ENCODE measurements at regions not wholly inside any gene's neighbourhood (a gene's known extent, or its start where the extent isn't known, plus 50 kb on each side); places are given as distances from the start of the nearest gene placed in this dataset.

DNA sequence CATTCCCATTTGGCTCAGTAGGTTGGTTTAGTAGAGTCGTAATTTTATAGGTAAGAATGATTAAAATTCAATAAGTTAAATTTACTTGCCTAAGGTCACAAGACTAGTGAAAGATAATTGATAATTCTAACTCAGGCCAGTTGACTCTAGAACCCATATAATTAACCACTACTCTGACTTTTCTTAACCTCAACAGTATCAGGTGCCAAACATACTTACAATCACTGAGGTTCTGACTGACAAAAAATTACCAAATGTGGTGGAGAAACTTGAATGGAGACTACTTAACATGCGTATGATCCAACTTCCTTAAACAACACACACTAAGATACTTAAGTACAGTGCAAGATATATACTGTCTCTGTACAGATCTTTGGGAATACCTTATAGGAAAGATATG lies 667.3 kb upstream of the SORCS1 start:
- Mint-ChIP-seq H3K9me3 (peaks cover 10% of the 10 kb centered on the region), H3K27me3 (no peaks in the 10 kb centered on the region), H3K4me1 (ENCODE audit: low read depth) (no peaks in the 10 kb centered on the region), H3K27ac (no peak overlapping the region), H3K36me3 (ENCODE audit: low read depth) (no peaks in the 10 kb centered on the region), H3K4me3 (no peak overlapping the region)
- DNase-seq: no peak

- Mint-ChIP-seq H3K4me3 (no peak overlapping the region), H3K27me3 (no peaks in the 10 kb centered on the region), H3K4me1 (ENCODE audit: low read depth) (no peaks in the 10 kb centered on the region), H3K36me3 (ENCODE audit: low read depth) (no peaks in the 10 kb centered on the region), H3K27ac (no peak overlapping the region), H3K9me3 (peaks cover 10% of the 10 kb centered on the region)
- DNase-seq: no peak
Measured at GRCh38 chr10:107829161-107829560, 664.7 kb upstream of the SORCS1 start.

GRCh38 chr10:107826171-107826570 lies 661.7 kb upstream of the SORCS1 start:
- DNase-seq: no peak
- Mint-ChIP-seq H3K4me1 (ENCODE audit: low read depth) (no peaks in the 10 kb centered on the region), H3K36me3 (ENCODE audit: low read depth) (no peaks in the 10 kb centered on the region), H3K27ac (no peak overlapping the region), H3K9me3 (peaks cover 10% of the 10 kb centered on the region), H3K4me3 (no peak overlapping the region), H3K27me3 (no peaks in the 10 kb centered on the region)

DNA sequence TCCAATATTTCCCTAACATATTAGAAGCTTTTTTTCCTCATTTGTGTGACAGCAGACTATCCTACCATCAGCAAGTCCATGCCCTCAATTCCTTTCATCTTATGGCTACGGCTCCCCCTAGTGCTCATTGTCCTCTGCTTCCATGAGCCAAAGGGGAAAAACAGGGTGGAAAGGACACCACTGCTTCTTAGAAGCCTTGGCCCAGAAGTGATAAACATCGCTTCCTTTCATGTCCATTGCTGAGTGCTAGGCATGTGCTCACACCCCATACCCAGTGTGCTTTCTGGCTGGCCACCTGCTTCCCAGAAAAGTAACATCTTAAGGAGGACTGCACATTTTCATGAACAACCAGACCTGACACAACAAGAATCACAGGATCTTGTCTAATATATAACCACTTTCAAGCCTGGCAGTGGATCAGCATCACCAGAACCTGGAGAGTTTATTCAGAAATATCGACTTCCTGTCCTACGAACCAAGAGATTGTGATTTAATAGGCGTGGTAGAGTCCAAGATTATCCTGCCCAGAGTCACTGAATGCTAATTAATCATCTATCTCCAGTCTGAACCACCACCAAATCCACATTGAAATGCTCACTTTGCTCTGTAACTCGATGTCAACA lies 650.5 kb upstream of the SORCS1 start:
- Mint-ChIP-seq H3K27ac (no peak overlapping the region), H3K9me3 (peaks cover 17% of the 10 kb centered on the region), H3K27me3 (no peaks in the 10 kb centered on the region), H3K36me3 (ENCODE audit: low read depth) (no peaks in the 10 kb centered on the region), H3K4me3 (no peak overlapping the region), H3K4me1 (ENCODE audit: low read depth) (no peaks in the 10 kb centered on the region)
- no peak for DNase-seq

GRCh38 chr10:107813451-107814162 lies 649.1 kb upstream of the SORCS1 start:
- H3K4me1 Mint-ChIP-seq (ENCODE audit: low read depth): no peaks in the 10 kb centered on the region
- no peaks in the 10 kb centered on the region for H3K36me3 Mint-ChIP-seq (ENCODE audit: low read depth)
- no peak overlapping the region for H3K27ac Mint-ChIP-seq
- no peak for DNase-seq
- no peaks in the 10 kb centered on the region for H3K27me3 Mint-ChIP-seq
- no peak overlapping the region for H3K4me3 Mint-ChIP-seq
- peaks cover 13% of the 10 kb centered on the region for H3K9me3 Mint-ChIP-seq

- Mint-ChIP-seq H3K36me3 (ENCODE audit: low read depth) (no peaks in the 10 kb centered on the region), H3K4me3 (no peak overlapping the region), H3K27ac (no peak overlapping the region), H3K9me3 (peaks cover 17% of the 10 kb centered on the region), H3K4me1 (ENCODE audit: low read depth) (no peaks in the 10 kb centered on the region), H3K27me3 (no peaks in the 10 kb centered on the region)
- DNase-seq: no peak
Measured at GRCh38 chr10:107809889-107810288, 645.4 kb upstream of the SORCS1 start.

DNA sequence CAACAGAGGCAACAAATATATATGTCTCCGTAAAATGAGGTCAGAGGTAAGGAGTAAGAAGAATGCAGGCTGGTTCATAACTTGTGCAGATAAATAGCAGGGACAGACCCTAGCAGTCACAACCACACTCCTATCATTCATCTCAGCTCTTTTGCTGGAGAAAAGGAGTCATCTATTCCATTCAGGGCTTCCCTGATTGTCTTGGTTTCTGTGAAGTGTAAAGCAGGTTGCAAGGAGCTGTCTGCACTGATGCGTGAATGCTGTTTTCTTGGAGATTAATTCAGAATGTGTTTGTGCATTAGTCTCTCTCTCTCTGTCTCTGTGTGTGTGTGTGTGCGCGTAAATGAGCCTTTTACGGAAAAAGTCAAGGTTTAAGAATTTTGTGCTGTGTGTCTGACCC lies 643.3 kb upstream of the SORCS1 start:
- no peak for DNase-seq
- Mint-ChIP-seq H3K4me3 (no peak overlapping the region), H3K27me3 (no peaks in the 10 kb centered on the region), H3K36me3 (ENCODE audit: low read depth) (no peaks in the 10 kb centered on the region), H3K4me1 (ENCODE audit: low read depth) (no peaks in the 10 kb centered on the region), H3K9me3 (peaks cover 10% of the 10 kb centered on the region), H3K27ac (no peak overlapping the region)

GRCh38 chr10:107806026-107806425 lies 641.5 kb upstream of the SORCS1 start:
- Mint-ChIP-seq H3K4me1 (ENCODE audit: low read depth) (no peaks in the 10 kb centered on the region), H3K27me3 (no peaks in the 10 kb centered on the region), H3K27ac (no peak overlapping the region), H3K36me3 (ENCODE audit: low read depth) (no peaks in the 10 kb centered on the region), H3K4me3 (no peak overlapping the region), H3K9me3 (peaks cover 12% of the 10 kb centered on the region)
- DNase-seq: no peak

- Mint-ChIP-seq H3K4me1 (ENCODE audit: low read depth) (no peaks in the 10 kb centered on the region), H3K27me3 (no peaks in the 10 kb centered on the region), H3K36me3 (ENCODE audit: low read depth) (no peaks in the 10 kb centered on the region), H3K27ac (no peak overlapping the region), H3K9me3 (peaks cover 12% of the 10 kb centered on the region), H3K4me3 (no peak overlapping the region)
- no peak for DNase-seq
Measured at GRCh38 chr10:107803546-107803945, 639.0 kb upstream of the SORCS1 start.

DNA sequence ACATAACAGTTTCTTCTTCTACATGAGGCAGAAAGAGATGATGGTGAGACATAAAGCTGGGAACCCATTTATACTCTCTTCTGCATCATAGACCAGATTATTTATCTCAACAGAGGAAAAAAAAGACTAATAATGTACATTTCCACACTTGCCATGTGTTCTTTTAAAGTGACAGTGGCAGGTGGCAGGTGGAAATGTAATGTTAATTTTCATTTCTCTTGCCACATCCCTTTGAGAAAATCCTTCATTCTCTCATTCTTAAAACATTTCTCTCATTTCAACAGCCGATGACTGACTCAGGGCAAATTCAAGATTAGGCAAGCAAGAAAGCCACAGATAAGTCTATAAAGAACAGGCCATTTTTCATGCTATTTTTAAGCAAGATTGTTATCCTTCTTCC lies 635.6 kb upstream of the SORCS1 start:
- H3K4me1 Mint-ChIP-seq (ENCODE audit: low read depth): no peaks in the 10 kb centered on the region
- no peak overlapping the region for H3K27ac Mint-ChIP-seq
- H3K9me3 Mint-ChIP-seq: peaks cover 8% of the 10 kb centered on the region
- H3K36me3 Mint-ChIP-seq (ENCODE audit: low read depth): no peaks in the 10 kb centered on the region
- no peaks in the 10 kb centered on the region for H3K27me3 Mint-ChIP-seq
- no peak for DNase-seq
- H3K4me3 Mint-ChIP-seq: no peak overlapping the region

DNA sequence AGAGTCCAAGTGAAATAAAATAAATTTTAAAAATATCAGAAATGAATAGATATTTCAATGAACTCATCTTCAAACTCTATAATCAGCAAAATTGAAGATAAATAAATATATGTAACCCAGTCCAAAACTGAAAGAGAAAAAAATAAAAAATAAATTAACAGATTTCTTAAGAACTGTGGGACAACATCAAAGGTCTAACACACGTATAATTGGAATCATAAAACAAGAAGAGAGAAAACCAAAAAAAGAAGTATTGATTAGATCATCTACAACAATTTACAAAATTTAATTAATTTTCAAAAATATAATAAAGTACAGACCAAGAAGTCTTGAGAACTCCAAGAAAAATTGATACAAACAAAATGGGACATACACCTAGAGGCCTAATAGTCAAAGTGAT lies 625.8 kb upstream of the SORCS1 start:
- no peak for DNase-seq
- Mint-ChIP-seq H3K36me3 (ENCODE audit: low read depth) (no peaks in the 10 kb centered on the region), H3K4me1 (ENCODE audit: low read depth) (no peaks in the 10 kb centered on the region), H3K27me3 (no peaks in the 10 kb centered on the region), H3K4me3 (no peak overlapping the region), H3K9me3 (peaks cover 12% of the 10 kb centered on the region), H3K27ac (no peak overlapping the region)

DNA sequence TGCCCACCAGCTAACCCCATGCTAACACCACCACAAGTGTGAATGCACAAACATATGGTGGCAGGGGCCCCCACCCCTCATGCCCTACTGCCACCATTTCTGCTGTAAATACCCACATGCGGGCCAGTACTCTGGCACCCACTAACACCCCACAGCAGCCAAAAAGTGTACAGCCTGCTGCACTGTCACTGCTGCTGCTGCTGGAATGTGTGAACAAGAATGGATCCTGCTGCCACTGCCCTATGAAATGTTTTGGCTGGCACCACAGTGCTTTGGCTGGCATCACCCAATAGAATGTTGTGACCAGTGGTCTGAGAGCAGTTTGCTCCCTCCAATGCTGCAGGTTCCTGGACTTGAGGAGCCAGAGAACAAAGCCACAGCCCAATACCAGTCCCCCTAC lies 606.6 kb upstream of the SORCS1 start:
- Mint-ChIP-seq H3K36me3 (ENCODE audit: low read depth) (no peaks in the 10 kb centered on the region), H3K4me3 (no peak overlapping the region), H3K9me3 (peaks cover 23% of the 10 kb centered on the region), H3K27me3 (no peaks in the 10 kb centered on the region), H3K27ac (no peak overlapping the region), H3K4me1 (ENCODE audit: low read depth) (no peaks in the 10 kb centered on the region)
- no peak for DNase-seq

GRCh38 chr10:107767185-107767584 lies 602.7 kb upstream of the SORCS1 start:
- Mint-ChIP-seq H3K27me3 (no peaks in the 10 kb centered on the region), H3K27ac (no peak overlapping the region), H3K4me3 (no peak overlapping the region), H3K4me1 (ENCODE audit: low read depth) (no peaks in the 10 kb centered on the region), H3K9me3 (peaks cover 29% of the 10 kb centered on the region), H3K36me3 (ENCODE audit: low read depth) (no peaks in the 10 kb centered on the region)
- DNase-seq: no peak

DNA sequence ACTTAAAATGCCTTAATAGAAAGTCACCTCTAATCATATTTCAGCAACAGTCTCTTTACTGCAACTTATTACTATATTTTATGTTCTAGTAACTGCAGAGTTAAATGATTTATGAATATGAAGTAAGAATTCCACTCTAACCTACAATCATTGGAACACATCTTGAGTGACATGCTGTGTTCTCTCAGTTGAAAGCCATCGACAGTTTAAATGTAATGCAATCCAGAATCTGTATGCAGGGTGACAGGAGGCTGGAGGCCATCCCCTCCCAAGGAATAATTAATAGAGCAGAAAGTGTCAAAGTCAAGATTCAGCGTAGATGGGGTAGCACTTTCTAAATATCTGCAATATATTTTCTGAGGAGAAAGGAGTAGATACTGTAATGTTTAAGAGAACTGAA lies 590.3 kb upstream of the SORCS1 start:
- DNase-seq: no peak
- no peaks in the 10 kb centered on the region for H3K36me3 Mint-ChIP-seq (ENCODE audit: low read depth)
- H3K27me3 Mint-ChIP-seq: no peaks in the 10 kb centered on the region
- peaks cover 12% of the 10 kb centered on the region for H3K9me3 Mint-ChIP-seq
- no peak overlapping the region for H3K4me3 Mint-ChIP-seq
- no peak overlapping the region for H3K27ac Mint-ChIP-seq
- no peaks in the 10 kb centered on the region for H3K4me1 Mint-ChIP-seq (ENCODE audit: low read depth)

GRCh38 chr10:107749235-107749634 lies 584.7 kb upstream of the SORCS1 start:
- Mint-ChIP-seq H3K4me1 (ENCODE audit: low read depth) (no peaks in the 10 kb centered on the region), H3K9me3 (peaks cover 32% of the 10 kb centered on the region), H3K27ac (no peak overlapping the region), H3K36me3 (ENCODE audit: low read depth) (no peaks in the 10 kb centered on the region), H3K27me3 (no peaks in the 10 kb centered on the region), H3K4me3 (no peak overlapping the region)
- DNase-seq: no peak
